IMR-90 (cell line): ENCODE measurements at regions not wholly inside any gene's neighbourhood (a gene's known extent, or its start where the extent isn't known, plus 50 kb on each side); places are given as distances from the start of the nearest gene placed in this dataset.

Experiments used
- ATAC-seq: fragments of 200-7000 bp; cut with Tn5 transposase; 2 replicates; pipeline ENCODE4 v1.9.1; 2020; ENCODE audit warnings: low read depth, mild to moderate bottlenecking, moderate library complexity
- BruUV-seq: library from RNA; stranded (reverse); fragments of 400-500 nt; replicated peaks from 2 replicates; lab custom pipeline; 2021; lab: Mats Ljungman, UMichigan
- CTCF ChIA-PET: fragments of 300-600 bp; formaldehyde crosslinking; extraction: SDS; loops from one replicate; lab custom pipeline; 2021; ENCODE audit warnings: antibody characterized with exemption; lab: Yijun Ruan, JAX
- POLR2A ChIA-PET: fragments of 300-600 bp; sonication (Branson Sonifier 250); formaldehyde crosslinking; loops from one replicate; lab custom pipeline; 2022; ENCODE audit warnings: antibody characterized with exemption; ENCODE audit not compliant: unreplicated experiment; lab: Charles Lee
- DNase-seq: peaks from one replicate; pipeline ENCODE4 v3.0.0; 2013
- H2AFZ ChIP-seq: replicated peaks from 2 replicates; pipeline ENCODE3; 2013; ENCODE audit warnings: low read length, mild to moderate bottlenecking; ENCODE audit not compliant: poor library complexity
- H2AK5ac ChIP-seq: 2 replicates; pipeline ENCODE4 v1.6.1; 2013; ENCODE audit warnings: low read depth, low read length, inconsistent platforms
- H2AK9ac ChIP-seq: replicated peaks from 2 replicates; pipeline ENCODE3; 2013; ENCODE audit warnings: mild to moderate bottlenecking, low read depth, low read length, moderate library complexity; ENCODE audit not compliant: poor library complexity
- H2BK120ac ChIP-seq: 2 replicates; pipeline ENCODE4 v1.6.1; 2013; ENCODE audit warnings: low read depth, low read length, inconsistent platforms
- H2BK15ac ChIP-seq: 3 replicates; pipeline ENCODE4 v1.6.1; 2013; ENCODE audit warnings: low read depth, low read length, inconsistent platforms
- H2BK20ac ChIP-seq: 2 replicates; pipeline ENCODE4 v1.6.1; 2013; ENCODE audit warnings: low read depth, mild to moderate bottlenecking, inconsistent platforms, low read length, moderate library complexity
- H2BK5ac ChIP-seq: 2 replicates; pipeline ENCODE4 v1.6.1; 2013; ENCODE audit warnings: mild to moderate bottlenecking, low read depth, low read length, inconsistent platforms; ENCODE audit not compliant: poor library complexity, severe bottlenecking
- H3K14ac ChIP-seq: replicated peaks from 2 replicates; pipeline ENCODE4 v1.6.1; 2013; ENCODE audit warnings: low read depth, low read length, inconsistent platforms
- H3K18ac ChIP-seq: 2 replicates; pipeline ENCODE4 v1.6.1; 2013; ENCODE audit warnings: low read depth, low read length, control low read depth
- H3K23ac ChIP-seq: 2 replicates; pipeline ENCODE4 v1.6.1; 2013; ENCODE audit warnings: low read depth, low read length, inconsistent platforms
- H3K27ac ChIP-seq: 2 replicates; pipeline ENCODE4 v1.5.1; 2013; ENCODE audit warnings: mild to moderate bottlenecking, control low read depth, low read length; ENCODE audit not compliant: insufficient read depth
- H3K27me3 ChIP-seq: 2 replicates; pipeline ENCODE4 v1.6.1; 2013; ENCODE audit warnings: low read length; ENCODE audit not compliant: control insufficient read depth, insufficient read depth
- H3K36me3 ChIP-seq: 2 replicates; pipeline ENCODE4 v1.6.1; 2013; ENCODE audit warnings: low read length, mixed read lengths; ENCODE audit not compliant: control insufficient read depth, insufficient read depth
- H3K4ac ChIP-seq: 2 replicates; pipeline ENCODE4 v1.6.1; 2013; ENCODE audit warnings: low read depth, low read length, inconsistent platforms
- H3K4me1 ChIP-seq: 2 replicates; pipeline ENCODE4 v1.6.1; 2013; ENCODE audit warnings: low read length, mixed read lengths; ENCODE audit not compliant: control insufficient read depth, insufficient read depth
- H3K4me2 ChIP-seq: 2 replicates; pipeline ENCODE4 v1.6.1; 2013; ENCODE audit warnings: low read depth, mild to moderate bottlenecking, control low read depth, low read length, moderate library complexity
- H3K4me3 ChIP-seq: 2 replicates; pipeline ENCODE4 v1.5.1; 2013; ENCODE audit warnings: low read depth, mild to moderate bottlenecking, control low read depth, low read length, moderate library complexity; ENCODE audit not compliant: insufficient read depth
- H3K56ac ChIP-seq: 2 replicates; pipeline ENCODE4 v1.6.1; 2013; ENCODE audit warnings: low read length, inconsistent platforms; ENCODE audit not compliant: insufficient read depth; ENCODE audit errors: extremely low read depth
- H3K79me1 ChIP-seq, 2 experiments: 2 replicates each; pipeline ENCODE4 v1.6.1; 2013; ENCODE audit warnings: low read length in 2 of 2, inconsistent platforms in 1 of 2, low read depth in 1 of 2
- H3K9ac ChIP-seq: 2 replicates; pipeline ENCODE4 v1.6.1; 2013; ENCODE audit warnings: low read depth, low read length, control low read depth
- H3K9me1 ChIP-seq: 2 replicates; pipeline ENCODE4 v1.6.1; 2013; ENCODE audit warnings: low read length, inconsistent platforms; ENCODE audit not compliant: insufficient read depth
- H3K9me3 ChIP-seq: 2 replicates; pipeline ENCODE4 v1.6.1; 2013; ENCODE audit warnings: low read length; ENCODE audit not compliant: control insufficient read depth, insufficient read depth
- H4K20me1 ChIP-seq: 2 replicates; pipeline ENCODE4 v1.6.1; 2013; ENCODE audit warnings: low read length, inconsistent platforms; ENCODE audit not compliant: insufficient read depth
- H4K5ac ChIP-seq: 2 replicates; pipeline ENCODE4 v1.6.1; 2013; ENCODE audit warnings: mild to moderate bottlenecking, low read depth, low read length, control low read depth
- H4K8ac ChIP-seq, 2 experiments: 2 replicates each; pipeline ENCODE4 v1.6.1; 2013; ENCODE audit warnings: low read depth in 2 of 2, low read length in 2 of 2, control low read depth in 1 of 2, inconsistent platforms in 1 of 2
- H4K91ac ChIP-seq: 2 replicates; pipeline ENCODE4 v1.6.1; 2013; ENCODE audit warnings: low read depth, low read length, inconsistent platforms; ENCODE audit not compliant: insufficient read depth
- CEBPB ChIP-seq: IDR thresholded peaks from 2 replicates; pipeline ENCODE4 v1.6.1; 2012; ENCODE audit warnings: low read depth, low read length, improper control_type of control experiment
- POLR2A ChIP-seq: IDR thresholded peaks from 2 replicates; pipeline ENCODE4 v1.6.1; 2012; ENCODE audit warnings: mild to moderate bottlenecking, low read depth, low read length
- WGBS, 2 experiments: methylation state at CpG; one replicate each; pipeline versions ENCODE4 v1.1.5 to v1.1.7; 2013; ENCODE audit warnings: missing lambda C conversion rate in 2 of 2; ENCODE audit not compliant: insufficient read length in 1 of 2; ENCODE audit errors: extremely low coverage in 2 of 2; 5-methylcytosine and 5-hydroxymethylcytosine counted together
- dilution Hi-C: fragments of 300-500 bp; cut with HindIII; formaldehyde crosslinking; loops from one replicate; pipeline ENCODE4 v1.14.3; 2018; ENCODE audit warnings: low sequenced_read_pairs; ENCODE audit not compliant: unreplicated experiment
- in situ Hi-C: fragments of 300-500 bp; cut with MboI; formaldehyde crosslinking; loops from 3 replicates; pipeline ENCODE4 v1.14.3; 2019; ENCODE audit warnings: low sequenced_read_pairs, inconsistent platforms, mixed read lengths
- intact Hi-C: fragments of 100-400 bp; cut with micrococcal nuclease; formaldehyde crosslinking; loops from 2 replicates; pipeline ENCODE4 v1.10.0; 2022
- TF ChIP-seq, protein P1 (sequence below): fragments of 150-350 bp; IDR thresholded peaks from 2 replicates; pipeline ENCODE4 v1.6.1; 2017; ENCODE audit warnings: mild to moderate bottlenecking, antibody characterized with exemption, low read length, low read depth
- TF ChIP-seq, protein P2 (sequence below): conservative IDR thresholded peaks from 2 replicates; pipeline ENCODE4 v1.5.1; 2012; ENCODE audit warnings: mild to moderate bottlenecking, low read depth, low read length, improper control_type of control experiment

DNA sequence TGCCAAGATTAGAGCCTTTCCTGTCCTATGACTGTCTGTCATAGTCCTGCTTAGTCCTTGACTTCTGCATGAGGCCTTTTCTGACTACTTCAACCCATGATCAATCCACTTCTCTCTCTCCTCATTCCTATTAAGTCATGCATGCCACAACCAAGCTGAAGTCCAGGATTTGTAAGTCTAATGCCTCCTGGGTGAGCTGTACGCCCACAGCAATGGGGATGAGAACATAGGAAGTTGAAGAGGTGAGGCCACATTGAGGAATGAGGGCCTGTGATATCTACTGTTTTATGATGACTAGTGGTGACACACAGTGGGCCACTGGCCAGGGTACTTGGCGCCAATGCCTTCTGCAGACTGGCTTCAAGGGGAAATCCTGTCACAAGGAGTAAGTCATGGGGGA lies 994.1 kb upstream of the TMEM132C start:
- H3K4me1 ChIP-seq = peaks cover 6% of the 10 kb centered on the region; the same call in 1 of the 2 replicates
- H2AK5ac ChIP-seq = peak overlapping the region; percentile 51; the same call in 1 of the 2 replicates
- WGBS, 2 experiments = no CpG with 5 or more reads among the region's 2 CpGs
- no peak overlapping the region; the same call in 1 of the 2 replicates for H3K27ac ChIP-seq
- H2BK15ac ChIP-seq = no peak overlapping the region
- ChIA-PET POLR2A (no interaction called here), CTCF (no interaction called here)
- ATAC-seq (no peak), DNase-seq (peak; percentile 90)
- no peak overlapping the region for H2AK9ac ChIP-seq
- dilution Hi-C loops = no loop called here
- BruUV-seq = no TSS peak
- H3K9me1 ChIP-seq = no peaks in the 10 kb centered on the region
- H3K9me3 ChIP-seq = peaks cover 5% of the 10 kb centered on the region; the same call in 1 of the 2 replicates
- in situ Hi-C loops = no loop called here
- H4K91ac ChIP-seq = peak overlapping the region; percentile 75
- H4K20me1 ChIP-seq = no peaks in the 10 kb centered on the region
- H3K4me3 ChIP-seq = no peak overlapping the region
- H3K27me3 ChIP-seq = no peaks in the 10 kb centered on the region
- H4K8ac ChIP-seq = peak overlapping the region; percentile 36 to 77; a peak in 2 of 4 replicates
- peak overlapping the region; percentile 85 for H2BK120ac ChIP-seq
- no peak overlapping the region; the same call in 1 of the 2 replicates for H4K5ac ChIP-seq
- H3K14ac ChIP-seq = 0 out of 2 replicates have a peak overlapping the region, but pooled peaks have one; percentile 5
- peak overlapping the region; percentile 68; the same call in 1 of the 2 replicates for H3K4ac ChIP-seq
- no peak overlapping the region for H3K4me2 ChIP-seq
- H3K18ac ChIP-seq = peak overlapping the region; percentile 70; the same call in 1 of the 2 replicates
- peak overlapping the region; percentile 93 for H2BK5ac ChIP-seq
- peak overlapping the region; percentile 41; the same call in 1 of the 2 replicates for H2BK20ac ChIP-seq
- no peak overlapping the region for H3K56ac ChIP-seq
- no peak overlapping the region; the same call in 1 of the 2 replicates for H3K23ac ChIP-seq
- H3K79me1 ChIP-seq = no peaks in the 10 kb centered on the region
- H3K9ac ChIP-seq = no peak overlapping the region
- TF ChIP-seq POLR2A (0 out of 2 replicates have a peak, but pooled peaks have one; percentile 9), CEBPB (0 out of 2 replicates have a peak, but pooled peaks have one; percentile 14)
- TF ChIP-seq, protein P1, sequence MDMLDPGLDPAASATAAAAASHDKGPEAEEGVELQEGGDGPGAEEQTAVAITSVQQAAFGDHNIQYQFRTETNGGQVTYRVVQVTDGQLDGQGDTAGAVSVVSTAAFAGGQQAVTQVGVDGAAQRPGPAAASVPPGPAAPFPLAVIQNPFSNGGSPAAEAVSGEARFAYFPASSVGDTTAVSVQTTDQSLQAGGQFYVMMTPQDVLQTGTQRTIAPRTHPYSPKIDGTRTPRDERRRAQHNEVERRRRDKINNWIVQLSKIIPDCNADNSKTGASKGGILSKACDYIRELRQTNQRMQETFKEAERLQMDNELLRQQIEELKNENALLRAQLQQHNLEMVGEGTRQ = no peak
- TF ChIP-seq, protein P2, sequence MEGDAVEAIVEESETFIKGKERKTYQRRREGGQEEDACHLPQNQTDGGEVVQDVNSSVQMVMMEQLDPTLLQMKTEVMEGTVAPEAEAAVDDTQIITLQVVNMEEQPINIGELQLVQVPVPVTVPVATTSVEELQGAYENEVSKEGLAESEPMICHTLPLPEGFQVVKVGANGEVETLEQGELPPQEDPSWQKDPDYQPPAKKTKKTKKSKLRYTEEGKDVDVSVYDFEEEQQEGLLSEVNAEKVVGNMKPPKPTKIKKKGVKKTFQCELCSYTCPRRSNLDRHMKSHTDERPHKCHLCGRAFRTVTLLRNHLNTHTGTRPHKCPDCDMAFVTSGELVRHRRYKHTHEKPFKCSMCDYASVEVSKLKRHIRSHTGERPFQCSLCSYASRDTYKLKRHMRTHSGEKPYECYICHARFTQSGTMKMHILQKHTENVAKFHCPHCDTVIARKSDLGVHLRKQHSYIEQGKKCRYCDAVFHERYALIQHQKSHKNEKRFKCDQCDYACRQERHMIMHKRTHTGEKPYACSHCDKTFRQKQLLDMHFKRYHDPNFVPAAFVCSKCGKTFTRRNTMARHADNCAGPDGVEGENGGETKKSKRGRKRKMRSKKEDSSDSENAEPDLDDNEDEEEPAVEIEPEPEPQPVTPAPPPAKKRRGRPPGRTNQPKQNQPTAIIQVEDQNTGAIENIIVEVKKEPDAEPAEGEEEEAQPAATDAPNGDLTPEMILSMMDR = no peak
- no peak overlapping the region for H2AFZ ChIP-seq
- no peaks in the 10 kb centered on the region for H3K36me3 ChIP-seq
- intact Hi-C loops = no loop called here
